HuH-7 (cell line): ENCODE measurements at regions not wholly inside any gene's neighbourhood (a gene's known extent, or its start where the extent isn't known, plus 50 kb on each side); places are given as distances from the start of the nearest gene placed in this dataset.

ENCODE experiments used
- DNase-seq: peaks from one replicate; pipeline ENCODE4 v3.0.0; 2011; ENCODE audit warnings: low spot score

DNA sequence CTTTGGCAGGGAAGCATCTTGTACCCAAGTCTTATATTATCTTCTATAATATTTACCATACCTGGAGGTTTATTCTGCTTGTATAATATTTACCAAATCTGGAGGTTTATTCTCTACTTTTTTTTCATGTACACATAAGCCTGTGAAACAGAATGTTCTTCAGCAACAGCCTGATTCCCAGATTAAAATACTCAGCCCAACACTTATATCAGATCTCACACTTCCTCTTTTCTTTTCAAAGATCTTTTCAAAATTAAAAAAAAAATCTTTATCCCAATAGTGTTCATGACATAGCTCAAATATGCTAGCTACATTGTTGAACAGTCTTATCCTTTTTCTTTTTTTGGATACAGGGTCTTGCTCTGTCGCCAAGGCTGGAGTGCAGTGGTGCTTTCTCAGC is 300.7 kb downstream of the LMO7 start:
- no peak for DNase-seq

- DNase-seq = no peak
These were observed 299.7 kb downstream of the LMO7 start for GRCh38 chr13:75935805-75936204.

DNA sequence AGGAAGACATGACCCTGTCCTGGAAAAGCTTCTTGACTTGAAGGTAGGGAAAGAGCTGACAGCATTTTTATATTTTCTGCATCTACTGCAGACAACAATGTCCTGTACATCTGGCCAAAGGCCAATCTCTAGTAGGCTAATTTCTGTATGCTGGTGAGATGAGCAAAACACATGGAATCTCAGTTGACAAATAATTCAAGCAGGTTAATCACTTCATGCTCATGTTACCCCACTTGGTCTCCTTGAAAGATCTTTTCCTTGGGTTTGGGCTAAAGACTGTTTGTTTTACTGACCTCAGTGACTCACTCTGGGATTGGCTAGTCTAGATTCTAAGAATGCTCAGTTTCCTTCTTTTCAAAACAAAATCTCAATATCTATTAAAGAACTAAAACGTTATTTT is 298.8 kb downstream of the LMO7 start:
- no peak for DNase-seq

DNA sequence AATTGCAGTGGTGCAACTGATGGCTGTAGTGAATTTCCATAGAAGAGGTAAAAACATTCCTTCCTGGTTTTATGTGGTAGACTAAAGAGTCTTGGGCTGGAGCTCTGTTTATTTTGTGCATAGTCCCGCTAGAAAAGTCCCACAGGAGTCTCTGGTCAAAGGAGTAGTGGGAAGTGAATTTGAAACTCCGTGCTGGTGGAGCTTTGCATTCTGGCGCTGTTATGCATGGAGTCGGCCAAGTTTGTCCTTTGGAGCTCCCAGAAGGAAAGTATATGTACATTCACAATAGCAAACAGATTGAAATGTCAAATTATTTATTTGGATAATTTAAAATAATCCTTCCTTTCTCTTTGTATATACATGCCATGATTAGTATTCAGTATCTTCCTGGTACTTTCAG is 296.5 kb downstream of the LMO7 start:
- DNase-seq = no peak

DNA sequence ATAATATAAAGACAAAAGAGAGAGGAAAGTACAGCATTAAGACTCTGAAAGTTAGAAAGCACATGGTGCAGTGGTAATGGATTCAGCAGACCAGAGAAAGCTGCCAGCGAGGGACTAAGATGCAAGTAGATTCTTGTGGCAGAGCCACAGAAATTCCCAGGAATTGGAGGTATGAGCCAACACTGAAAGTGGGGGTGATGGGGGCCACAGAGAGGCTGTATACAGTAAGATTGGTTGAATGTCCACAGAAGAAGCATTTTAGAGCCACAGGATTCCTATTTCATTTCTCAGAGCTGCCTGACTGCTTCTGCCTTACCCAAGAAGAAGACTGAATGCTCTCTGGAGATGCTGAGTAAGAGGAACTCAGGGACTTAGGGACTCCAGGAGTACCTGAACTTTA is 295.0 kb downstream of the LMO7 start:
- no peak for DNase-seq

- no peak for DNase-seq
These were observed 292.9 kb downstream of the LMO7 start for GRCh38 chr13:75929076-75929475.

- DNase-seq = no peak
These were observed 291.1 kb downstream of the LMO7 start for GRCh38 chr13:75927183-75927669.

DNA sequence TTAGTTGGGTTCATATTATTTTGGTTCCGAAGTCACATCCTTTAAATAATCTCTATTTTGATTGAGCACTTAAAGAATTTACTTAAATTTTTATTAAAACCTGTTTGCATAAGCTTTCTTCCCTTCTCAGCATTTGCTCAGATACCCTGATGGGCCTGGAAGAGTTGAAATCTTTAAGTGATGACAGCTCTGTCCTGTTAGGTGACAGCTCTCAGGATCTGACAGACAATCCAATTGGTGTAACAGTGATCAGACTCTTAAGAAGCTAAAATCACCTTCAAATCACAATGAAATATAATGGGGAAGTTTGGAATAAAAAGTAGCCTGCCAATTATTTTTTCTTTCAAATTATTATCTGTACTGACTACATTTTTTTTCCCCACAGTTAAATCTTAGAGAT is 284.4 kb downstream of the LMO7 start:
- no peak for DNase-seq

DNA sequence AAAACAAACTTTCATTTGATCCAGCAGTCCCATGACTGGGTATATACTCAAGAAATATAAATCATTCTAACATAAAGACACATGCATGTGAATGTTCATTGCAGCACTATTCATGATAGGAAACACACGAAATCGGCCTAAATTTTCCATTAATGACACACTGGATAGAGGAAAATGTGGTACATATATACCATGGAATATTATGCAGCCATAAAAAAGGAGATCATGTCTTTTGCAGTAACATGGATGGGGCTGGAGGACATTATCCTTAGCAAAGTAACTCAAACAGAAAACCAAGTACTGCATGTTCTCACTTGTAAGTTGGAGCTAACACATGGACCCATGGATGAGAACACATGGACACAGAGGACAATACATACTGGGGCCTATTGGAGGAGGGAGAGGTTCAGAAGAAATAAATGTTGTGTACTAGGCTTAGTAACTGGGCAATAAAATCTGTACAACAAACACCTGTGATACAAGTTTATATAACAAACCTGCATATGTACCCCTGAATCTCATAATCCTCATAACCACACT is 283.6 kb downstream of the LMO7 start:
- no peak for DNase-seq

DNA sequence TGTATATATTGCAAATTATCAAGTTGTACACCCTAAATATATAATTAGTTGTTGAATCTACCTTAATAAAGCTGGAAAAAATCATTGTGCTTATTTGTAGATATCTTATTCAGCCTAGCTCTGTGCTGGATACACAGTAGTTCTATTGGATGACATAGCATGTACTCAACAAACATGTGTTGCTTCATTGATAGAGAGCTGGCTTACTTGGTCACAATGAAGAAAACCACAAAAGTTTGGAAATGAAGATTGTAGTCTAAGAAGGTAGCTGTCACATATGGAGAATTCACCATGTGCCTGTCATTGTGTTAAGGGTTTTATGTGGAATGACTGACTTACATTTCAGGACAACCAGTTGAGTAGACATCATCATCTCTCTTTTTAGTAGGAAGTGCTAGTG is 278.9 kb downstream of the LMO7 start:
- DNase-seq = no peak

DNA sequence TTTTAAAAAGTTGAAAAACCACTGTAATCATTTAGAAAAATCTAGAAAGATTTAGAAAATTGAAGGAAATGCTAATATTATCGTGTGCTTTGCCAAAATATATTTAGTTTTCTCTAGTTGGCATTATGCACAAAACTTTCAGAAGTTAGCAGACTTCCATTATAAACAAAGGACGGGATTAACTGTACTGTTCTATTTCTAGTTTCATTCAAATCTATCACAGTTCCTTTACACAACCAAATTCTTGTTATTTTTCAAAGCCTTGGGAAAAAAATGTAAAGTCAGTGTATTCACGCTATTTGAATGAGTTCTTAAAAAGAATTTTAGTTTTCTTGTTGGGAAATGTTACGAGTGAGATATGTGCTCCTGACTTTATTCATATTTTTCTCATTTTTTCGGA is 277.8 kb downstream of the LMO7 start:
- DNase-seq = no peak

- no peak for DNase-seq
These were observed 274.5 kb downstream of the LMO7 start for GRCh38 chr13:75910591-75910990.
